ENCODE measurements at regions not wholly inside any gene's neighbourhood (a gene's known extent, or its start where the extent isn't known, plus 50 kb on each side); places are given as distances from the start of the nearest gene placed in this dataset.

GRCh38 chr12:125435871-125436270 lies 370.6 kb downstream of the AACS start:
- no peak for DNase-seq

- no peak for DNase-seq
Observed at GRCh38 chr12:125436686-125437085, 371.5 kb downstream of the AACS start.

GRCh38 chr12:125440399-125440798 lies 375.2 kb downstream of the AACS start:
- no peak for DNase-seq

- no peak for DNase-seq
Observed at GRCh38 chr12:125443341-125443740, 378.1 kb downstream of the AACS start.

GRCh38 chr12:125451408-125451807 lies 386.2 kb downstream of the AACS start:
- no peak for DNase-seq

GRCh38 chr12:125453751-125454150 lies 388.5 kb downstream of the AACS start:
- DNase-seq, result no peak

GRCh38 chr12:125454291-125454690 lies 389.1 kb downstream of the AACS start:
- DNase-seq, result no peak

- DNase-seq, result no peak
Observed at GRCh38 chr12:125454786-125455480, 389.7 kb downstream of the AACS start.

GRCh38 chr12:125455556-125455955 lies 390.3 kb downstream of the AACS start:
- DNase-seq, result no peak

- no peak for DNase-seq
Observed at GRCh38 chr12:125458552-125459268, 393.5 kb downstream of the AACS start.

GRCh38 chr12:125461831-125462230 lies 396.6 kb downstream of the AACS start:
- DNase-seq, result no peak

- DNase-seq, result no peak
Observed at GRCh38 chr12:125463386-125463785, 398.2 kb downstream of the AACS start.

GRCh38 chr12:125467363-125467762 lies 402.1 kb downstream of the AACS start:
- no peak for DNase-seq

GRCh38 chr12:125469683-125470082 lies 404.4 kb downstream of the AACS start:
- no peak for DNase-seq

- DNase-seq, result no peak
Observed at GRCh38 chr12:125470838-125471783, 405.9 kb downstream of the AACS start.

- no peak for DNase-seq
Observed at GRCh38 chr12:125473501-125473900, 408.3 kb downstream of the AACS start.

GRCh38 chr12:125487336-125487735 lies 422.1 kb downstream of the AACS start:
- no peak for DNase-seq

- no peak for DNase-seq
Observed at GRCh38 chr12:125491553-125491952, 426.3 kb downstream of the AACS start.

GRCh38 chr12:125492354-125493270 lies 427.4 kb downstream of the AACS start:
- no peak for DNase-seq

GRCh38 chr12:125493704-125494308 lies 428.6 kb downstream of the AACS start:
- DNase-seq, result no peak

GRCh38 chr12:125503128-125503527 lies 437.9 kb downstream of the AACS start:
- no peak for DNase-seq

GRCh38 chr12:125509195-125509594 lies 444.0 kb downstream of the AACS start:
- no peak for DNase-seq
